PC-3 (cell line): ENCODE measurements at regions not wholly inside any gene's neighbourhood (a gene's known extent, or its start where the extent isn't known, plus 50 kb on each side); places are given as distances from the start of the nearest gene placed in this dataset.

Experiments used
- ATAC-seq: fragments of 200-7000 bp; cut with Tn5 transposase; 2 replicates; pipeline ENCODE4 v1.9.1; 2020; ENCODE audit warnings: mild to moderate bottlenecking, moderate library complexity
- BruUV-seq: library from RNA; stranded (reverse); fragments of 400-500 nt; replicated peaks from 2 replicates; lab custom pipeline; 2021; lab: Mats Ljungman, UMichigan
- CTCF ChIA-PET: fragments of 300-600 bp; sonication (Branson Sonifier 250); formaldehyde crosslinking; loops from one replicate; lab custom pipeline; 2022; ENCODE audit warnings: antibody characterized with exemption; lab: Charles Lee
- POLR2A ChIA-PET: fragments of 300-600 bp; sonication (Branson Sonifier 250); formaldehyde crosslinking; loops from one replicate; lab custom pipeline; 2022; ENCODE audit warnings: antibody characterized with exemption; ENCODE audit not compliant: unreplicated experiment; lab: Charles Lee
- DNase-seq: peaks from one replicate; pipeline ENCODE4 v3.0.0-alpha.2; 2015
- H2AFZ ChIP-seq: fragments of 300-600 bp; sonication (generic); 2 replicates; pipeline ENCODE4 v1.6.0; 2016; ENCODE audit warnings: antibody characterized with exemption, low read length
- H3F3A ChIP-seq: fragments of 300-600 bp; sonication (generic); one replicate; pipeline ENCODE4 v1.6.0; 2017; ENCODE audit warnings: antibody characterized with exemption, low read length, control low read depth, mild to moderate bottlenecking; ENCODE audit not compliant: unreplicated experiment
- H3K27ac ChIP-seq: fragments of 300-600 bp; sonication (generic); 2 replicates; pipeline ENCODE4 v1.5.1; 2016; ENCODE audit warnings: mild to moderate bottlenecking, low read length
- H3K27me3 ChIP-seq: fragments of 300-600 bp; sonication (generic); 2 replicates; pipeline ENCODE4 v1.6.1; 2016; ENCODE audit warnings: low read length, mixed read lengths
- H3K36me3 ChIP-seq: fragments of 300-600 bp; sonication (generic); 2 replicates; pipeline ENCODE4 v1.6.1; 2016; ENCODE audit warnings: low read depth, mixed run types, low read length, mixed read lengths
- H3K4me1 ChIP-seq: fragments of 300-600 bp; sonication (generic); 2 replicates; pipeline ENCODE4 v1.5.1; 2016; ENCODE audit warnings: low read length; ENCODE audit not compliant: insufficient read depth
- H3K4me2 ChIP-seq: fragments of 300-600 bp; sonication (generic); 2 replicates; pipeline ENCODE4 v1.6.0; 2016; ENCODE audit warnings: low read length
- H3K4me3 ChIP-seq: fragments of 300-600 bp; sonication (generic); 2 replicates; pipeline ENCODE4 v1.5.1; 2016; ENCODE audit warnings: mild to moderate bottlenecking, low read length, mixed read lengths
- H3K79me2 ChIP-seq: fragments of 300-600 bp; sonication (generic); 2 replicates; pipeline ENCODE4 v1.6.1; 2017; ENCODE audit warnings: low read length, mixed read lengths
- H3K9ac ChIP-seq: fragments of 300-600 bp; sonication (generic); 2 replicates; pipeline ENCODE4 v1.6.0; 2016; ENCODE audit warnings: mild to moderate bottlenecking, low read length
- H3K9me2 ChIP-seq: fragments of 300-600 bp; sonication (generic); replicated peaks from 2 replicates; pipeline ENCODE4 v1.6.1; 2016; ENCODE audit warnings: mixed run types, low read length, mixed read lengths
- H3K9me3 ChIP-seq: fragments of 300-600 bp; sonication (generic); 2 replicates; pipeline ENCODE4 v1.6.1; 2016; ENCODE audit warnings: low read length, mixed read lengths
- H4K20me1 ChIP-seq: fragments of 300-600 bp; sonication (generic); 2 replicates; pipeline ENCODE4 v1.6.1; 2016; ENCODE audit warnings: low read length, mixed read lengths
- CTCF ChIP-seq: fragments of 300-600 bp; sonication (generic); conservative IDR thresholded peaks from 2 replicates; pipeline ENCODE4 v1.5.1; 2017; ENCODE audit warnings: antibody characterized with exemption, low read depth, mild to moderate bottlenecking, low read length
- EZH2 ChIP-seq: fragments of 300-600 bp; sonication (generic); IDR thresholded peaks from one replicate; pipeline ENCODE4 v1.6.1; 2017; ENCODE audit warnings: antibody characterized with exemption, mild to moderate bottlenecking, low read length; ENCODE audit not compliant: unreplicated experiment
- EZH2phosphoT487 ChIP-seq: fragments of 300-600 bp; sonication (generic); IDR thresholded peaks from 2 replicates; pipeline ENCODE4 v1.6.1; 2018; ENCODE audit warnings: mild to moderate bottlenecking, antibody characterized with exemption, low read length, borderline replicate concordance
- intact Hi-C: fragments of 100-400 bp; cut with micrococcal nuclease; formaldehyde crosslinking; loops from 2 replicates; pipeline ENCODE4 v1.9.0; 2023

GRCh38 chr12:87344699-87345098, 684.5 kb downstream of the C12orf50 start:
- H3K4me2 ChIP-seq: 0 out of 2 replicates have a peak overlapping the region, but pooled peaks have one; percentile 10
- H3K9me3 ChIP-seq: no peaks in the 10 kb centered on the region
- BruUV-seq: no TSS peak
- H4K20me1 ChIP-seq: no peaks in the 10 kb centered on the region
- no peaks in the 10 kb centered on the region for H3K79me2 ChIP-seq
- peaks cover 25% of the 10 kb centered on the region for H3K4me1 ChIP-seq
- H3F3A ChIP-seq: no peaks in the 10 kb centered on the region
- peak overlapping the region; percentile 22 for H2AFZ ChIP-seq
- CTCF ChIA-PET: no interaction called here
- no peak for ATAC-seq
- no peak overlapping the region for H3K27ac ChIP-seq
- H3K27me3 ChIP-seq: no peaks in the 10 kb centered on the region
- H3K4me3 ChIP-seq: no peak overlapping the region
- H3K9me2 ChIP-seq: no peaks in the 10 kb centered on the region
- H3K9ac ChIP-seq: no peak overlapping the region
- DNase-seq: peak; percentile 55
- POLR2A ChIA-PET: no interaction called here
- no peaks in the 10 kb centered on the region for H3K36me3 ChIP-seq
- intact Hi-C loops: loop anchor here (5.0 to 10.0 kb wide), 2 partner anchors 608 to 610 kb away; no protein-coding TSS in a partner anchor
- TF ChIP-seq EZH2phosphoT487: no peak
- TF ChIP-seq EZH2: no peak
- peak; percentile 72 for TF ChIP-seq CTCF

GRCh38 chr12:87338681-87339080, 690.5 kb downstream of the C12orf50 start:
- no peaks in the 10 kb centered on the region for H3K9me2 ChIP-seq
- H3K27ac ChIP-seq: no peak overlapping the region
- H3K4me1 ChIP-seq: peaks cover 10% of the 10 kb centered on the region; the same call in 1 of the 2 replicates
- no peak overlapping the region for H2AFZ ChIP-seq
- H3K4me3 ChIP-seq: no peak overlapping the region
- CTCF ChIA-PET: no interaction called here
- DNase-seq (no peak), ATAC-seq (no peak)
- H3K79me2 ChIP-seq: no peaks in the 10 kb centered on the region
- intact Hi-C loops: no loop called here
- H3K27me3 ChIP-seq: no peaks in the 10 kb centered on the region
- H3F3A ChIP-seq: no peaks in the 10 kb centered on the region
- H3K9ac ChIP-seq: no peak overlapping the region
- BruUV-seq: no TSS peak
- H3K9me3 ChIP-seq: no peaks in the 10 kb centered on the region
- no peaks in the 10 kb centered on the region for H3K36me3 ChIP-seq
- H3K4me2 ChIP-seq: no peak overlapping the region
- TF ChIP-seq EZH2phosphoT487: no peak
- TF ChIP-seq EZH2: no peak
- TF ChIP-seq CTCF: no peak
- no peaks in the 10 kb centered on the region for H4K20me1 ChIP-seq
- POLR2A ChIA-PET: no interaction called here

GRCh38 chr12:87336814-87337336, 692.3 kb downstream of the C12orf50 start:
- H3K4me1 ChIP-seq: peaks cover 10% of the 10 kb centered on the region; the same call in 1 of the 2 replicates
- no peak overlapping the region for H3K4me3 ChIP-seq
- H3K4me2 ChIP-seq: peak overlapping the region; percentile 8; the same call in 1 of the 2 replicates
- H3K9me2 ChIP-seq: no peaks in the 10 kb centered on the region
- POLR2A ChIA-PET: no interaction called here
- H4K20me1 ChIP-seq: no peaks in the 10 kb centered on the region
- no peaks in the 10 kb centered on the region for H3K79me2 ChIP-seq
- ATAC-seq (peak; percentile 60; the same call in 1 of the 2 replicates), DNase-seq (peak; percentile 59)
- no peak overlapping the region for H3K27ac ChIP-seq
- BruUV-seq: no TSS peak
- CTCF ChIA-PET: no interaction called here
- intact Hi-C loops: no loop called here
- H3F3A ChIP-seq: no peaks in the 10 kb centered on the region
- no peak overlapping the region for H3K9ac ChIP-seq
- no peaks in the 10 kb centered on the region for H3K9me3 ChIP-seq
- no peak overlapping the region for H2AFZ ChIP-seq
- no peaks in the 10 kb centered on the region for H3K36me3 ChIP-seq
- TF ChIP-seq EZH2phosphoT487 (no peak), CTCF (no peak), EZH2 (no peak)
- H3K27me3 ChIP-seq: no peaks in the 10 kb centered on the region
